WTC11 (cell line): ENCODE measurements at regions not wholly inside any gene's neighbourhood (a gene's known extent, or its start where the extent isn't known, plus 50 kb on each side); places are given as distances from the start of the nearest gene placed in this dataset.

Experiments used
- ATAC-seq: fragments of 200-7000 bp; cut with Tn5 transposase; 2 replicates; pipeline ENCODE4 v1.10.0; 2021; ENCODE audit warnings: mild to moderate bottlenecking, moderate library complexity
- CTCF ChIA-PET: fragments of 300-600 bp; sonication (Branson Sonifier 250); formaldehyde crosslinking; loops from one replicate; lab custom pipeline; 2021; ENCODE audit warnings: antibody characterized with exemption; lab: Charles Lee
- POLR2A ChIA-PET: fragments of 350-600 bp; sonication (Branson Sonifier 250); formaldehyde crosslinking; loops from one replicate; lab custom pipeline; 2021; ENCODE audit warnings: antibody characterized with exemption; lab: Charles Lee
- DNase-seq: peaks from one replicate; pipeline ENCODE4 v3.0.0; 2021; ENCODE audit warnings: low spot score
- H3K27ac Mint-ChIP-seq: 2 replicates; pipeline ENCODE4 v1.8.0; 2021; ENCODE audit warnings: mixed read lengths
- H3K27me3 Mint-ChIP-seq: 2 replicates; pipeline ENCODE4 v1.8.0; 2021; ENCODE audit warnings: low read depth, mild to moderate bottlenecking, moderate library complexity, mixed read lengths
- H3K36me3 Mint-ChIP-seq: 2 replicates; pipeline ENCODE4 v1.8.0; 2021; ENCODE audit warnings: mixed read lengths
- H3K4me1 Mint-ChIP-seq: 2 replicates; pipeline ENCODE4 v1.8.0; 2022; ENCODE audit warnings: mixed read lengths
- H3K4me3 Mint-ChIP-seq: 2 replicates; pipeline ENCODE4 v1.8.0; 2021; ENCODE audit warnings: mild to moderate bottlenecking, moderate library complexity, mixed read lengths
- H3K9me3 Mint-ChIP-seq: 2 replicates; pipeline ENCODE4 v1.8.0; 2021; ENCODE audit warnings: mixed read lengths
- ATF2 ChIP-seq: sonication (generic); formaldehyde crosslinking; IDR thresholded peaks from 2 replicates; pipeline ENCODE4 v1.8.1; 2022; ENCODE audit warnings: low read depth, missing genetic modification reagents, borderline replicate concordance
- CDX4 ChIP-seq: fragments of 250-450 bp; sonication (Bioruptor Pico); IDR thresholded peaks from 2 replicates; pipeline ENCODE4 v1.9.0; 2021; ENCODE audit warnings: moderate library complexity, mild to moderate bottlenecking, inconsistent platforms, borderline replicate concordance
- E2F1 ChIP-seq: sonication (generic); formaldehyde crosslinking; IDR thresholded peaks from 2 replicates; pipeline ENCODE4 v1.8.0; 2022; ENCODE audit warnings: mild to moderate bottlenecking, missing genetic modification reagents
- ELF4 ChIP-seq: sonication (generic); formaldehyde crosslinking; IDR thresholded peaks from 2 replicates; pipeline ENCODE4 v1.8.1; 2022; ENCODE audit warnings: low read depth, mild to moderate bottlenecking, moderate library complexity, missing genetic modification reagents
- EMX1 ChIP-seq: fragments of 250-450 bp; sonication (Bioruptor Pico); IDR thresholded peaks from 2 replicates; pipeline ENCODE4 v1.8.0; 2021; ENCODE audit warnings: mild to moderate bottlenecking
- FOXJ3 ChIP-seq: sonication (generic); formaldehyde crosslinking; IDR thresholded peaks from 2 replicates; pipeline ENCODE4 v1.9.0; 2021; ENCODE audit warnings: missing genetic modification reagents, mild to moderate bottlenecking, borderline replicate concordance
- FOXK1 ChIP-seq: sonication (generic); formaldehyde crosslinking; IDR thresholded peaks from 2 replicates; pipeline ENCODE4 v1.8.0; 2022; ENCODE audit warnings: mild to moderate bottlenecking, moderate library complexity, missing genetic modification reagents
- FOXP4 ChIP-seq: sonication (generic); formaldehyde crosslinking; IDR thresholded peaks from 2 replicates; pipeline ENCODE4 v1.8.0; 2022; ENCODE audit warnings: mild to moderate bottlenecking, missing genetic modification reagents
- GABPB1 ChIP-seq: sonication (generic); formaldehyde crosslinking; IDR thresholded peaks from 2 replicates; pipeline ENCODE4 v1.8.1; 2023; ENCODE audit warnings: mild to moderate bottlenecking, missing genetic modification reagents
- GRHL2 ChIP-seq: fragments of 250-450 bp; sonication (Bioruptor Pico); IDR thresholded peaks from 2 replicates; pipeline ENCODE4 v1.8.0; 2022; ENCODE audit warnings: mild to moderate bottlenecking, moderate library complexity; ENCODE audit not compliant: insufficient replicate concordance, severe bottlenecking
- MLX ChIP-seq: sonication (generic); formaldehyde crosslinking; IDR thresholded peaks from 2 replicates; pipeline ENCODE4 v1.8.1; 2023; ENCODE audit warnings: mild to moderate bottlenecking, missing genetic modification reagents, moderate library complexity
- NFATC4 ChIP-seq: fragments of 250-450 bp; sonication (Bioruptor Pico); IDR thresholded peaks from 2 replicates; pipeline ENCODE4 v1.9.0; 2021; ENCODE audit warnings: mild to moderate bottlenecking
- NFE2L1 ChIP-seq: sonication (generic); formaldehyde crosslinking; IDR thresholded peaks from 2 replicates; pipeline ENCODE4 v1.8.1; 2023; ENCODE audit warnings: missing genetic modification reagents
- NR1H2 ChIP-seq: sonication (generic); formaldehyde crosslinking; IDR thresholded peaks from 2 replicates; pipeline ENCODE4 v1.9.0; 2021; ENCODE audit warnings: mild to moderate bottlenecking, moderate library complexity, missing genetic modification reagents
- NR2C2 ChIP-seq: sonication (generic); formaldehyde crosslinking; IDR thresholded peaks from 2 replicates; pipeline ENCODE4 v1.8.0; 2022; ENCODE audit warnings: mild to moderate bottlenecking, missing genetic modification reagents
- PRRX2 ChIP-seq: fragments of 250-450 bp; sonication (Bioruptor Pico); IDR thresholded peaks from 2 replicates; pipeline ENCODE4 v1.8.0; 2021; ENCODE audit warnings: mild to moderate bottlenecking
- RELA ChIP-seq: sonication (generic); formaldehyde crosslinking; IDR thresholded peaks from 2 replicates; pipeline ENCODE4 v1.8.1; 2022; ENCODE audit warnings: missing genetic modification reagents, mild to moderate bottlenecking, borderline replicate concordance
- SMAD4 ChIP-seq: sonication (generic); formaldehyde crosslinking; IDR thresholded peaks from 2 replicates; pipeline ENCODE4 v1.8.0; 2022; ENCODE audit warnings: mild to moderate bottlenecking, missing genetic modification reagents
- STAT6 ChIP-seq: sonication (generic); formaldehyde crosslinking; conservative IDR thresholded peaks from 2 replicates; pipeline ENCODE4 v1.8.1; 2023; ENCODE audit warnings: mild to moderate bottlenecking, low read depth, missing genetic modification reagents, moderate library complexity
- ZBTB43 ChIP-seq: sonication (generic); formaldehyde crosslinking; IDR thresholded peaks from 2 replicates; pipeline ENCODE4 v1.8.1; 2023; ENCODE audit warnings: mild to moderate bottlenecking, missing genetic modification reagents
- ZNF121 ChIP-seq: sonication (generic); formaldehyde crosslinking; IDR thresholded peaks from 2 replicates; pipeline ENCODE4 v1.8.0; 2023; ENCODE audit warnings: missing genetic modification reagents
- ZNF232 ChIP-seq: sonication (generic); formaldehyde crosslinking; IDR thresholded peaks from 2 replicates; pipeline ENCODE4 v1.8.0; 2022; ENCODE audit warnings: mild to moderate bottlenecking, missing genetic modification reagents
- ZNF671 ChIP-seq: fragments of 250-450 bp; sonication (Bioruptor Pico); IDR thresholded peaks from 2 replicates; pipeline ENCODE4 v1.8.0; 2021; ENCODE audit warnings: mild to moderate bottlenecking

GRCh38 chr10:117755659-117756014 lies 213.1 kb downstream of the EMX2 start (continued):
- TF ChIP-seq ZBTB43 = no peak
- TF ChIP-seq, all 79 proteins: peak for 0

GRCh38 chr10:117757086-117757720 lies 214.7 kb downstream of the EMX2 start:
- Mint-ChIP-seq H3K4me3 (no peak overlapping the region), H3K9me3 (no peaks in the 10 kb centered on the region), H3K36me3 (no peaks in the 10 kb centered on the region), H3K27me3 (no peaks in the 10 kb centered on the region), H3K4me1 (peaks cover 9% of the 10 kb centered on the region), H3K27ac (no peak overlapping the region)
- DNase-seq (no peak), ATAC-seq (no peak)
- POLR2A ChIA-PET = no interaction called here
- CTCF ChIA-PET = no interaction called here
- TF ChIP-seq SMAD4 (CRISPR knock-in tag) = no peak
- TF ChIP-seq FOXK1 (CRISPR knock-in tag) = no peak
- TF ChIP-seq NR2C2 (CRISPR knock-in tag) = no peak

- Mint-ChIP-seq H3K27ac (no peak overlapping the region), H3K27me3 (no peaks in the 10 kb centered on the region), H3K4me3 (no peak overlapping the region)
Measured at GRCh38 chr10:117759266-117759665, 216.7 kb downstream of the EMX2 start.

More at GRCh38 chr10:117759266-117759665, 216.7 kb downstream of the EMX2 start:
- no peaks in the 10 kb centered on the region for H3K36me3 Mint-ChIP-seq
- TF ChIP-seq PRRX2 (no peak), EMX1 (no peak), MLX (no peak), ATF2 (CRISPR knock-in tag) (no peak), GRHL2 (no peak), ZNF232 (CRISPR knock-in tag) (no peak), ZNF671 (CRISPR knock-in tag) (no peak), STAT6 (CRISPR knock-in tag) (no peak), NFE2L1 (CRISPR knock-in tag) (no peak), FOXP4 (CRISPR knock-in tag) (no peak), FOXJ3 (CRISPR knock-in tag) (no peak), E2F1 (CRISPR knock-in tag) (no peak), RELA (CRISPR knock-in tag) (no peak), ZNF121 (CRISPR knock-in tag) (no peak), CDX4 (no peak), ELF4 (CRISPR knock-in tag) (no peak), NR1H2 (CRISPR knock-in tag) (no peak), GABPB1 (CRISPR knock-in tag) (no peak), NFATC4 (CRISPR knock-in tag) (no peak)
- H3K9me3 Mint-ChIP-seq = no peaks in the 10 kb centered on the region
- H3K4me1 Mint-ChIP-seq = peaks cover 9% of the 10 kb centered on the region
- ChIA-PET POLR2A (no interaction called here), CTCF (no interaction called here)
- ATAC-seq (no peak), DNase-seq (no peak)
